IMR-90 (cell line): ENCODE measurements at regions not wholly inside any gene's neighbourhood (a gene's known extent, or its start where the extent isn't known, plus 50 kb on each side); places are given as distances from the start of the nearest gene placed in this dataset.

Source experiments
- ATAC-seq: fragments of 200-7000 bp; cut with Tn5 transposase; 2 replicates; pipeline ENCODE4 v1.9.1; 2020; ENCODE audit warnings: low read depth, mild to moderate bottlenecking, moderate library complexity
- BruUV-seq: library from RNA; stranded (reverse); fragments of 400-500 nt; replicated peaks from 2 replicates; lab custom pipeline; 2021; lab: Mats Ljungman, UMichigan
- CTCF ChIA-PET: fragments of 300-600 bp; formaldehyde crosslinking; extraction: SDS; loops from one replicate; lab custom pipeline; 2021; ENCODE audit warnings: antibody characterized with exemption; lab: Yijun Ruan, JAX
- POLR2A ChIA-PET: fragments of 300-600 bp; sonication (Branson Sonifier 250); formaldehyde crosslinking; loops from one replicate; lab custom pipeline; 2022; ENCODE audit warnings: antibody characterized with exemption; ENCODE audit not compliant: unreplicated experiment; lab: Charles Lee
- DNase-seq: peaks from one replicate; pipeline ENCODE4 v3.0.0; 2013
- H2AFZ ChIP-seq: replicated peaks from 2 replicates; pipeline ENCODE3; 2013; ENCODE audit warnings: low read length, mild to moderate bottlenecking; ENCODE audit not compliant: poor library complexity
- H2AK5ac ChIP-seq: 2 replicates; pipeline ENCODE4 v1.6.1; 2013; ENCODE audit warnings: low read depth, low read length, inconsistent platforms
- H2AK9ac ChIP-seq: replicated peaks from 2 replicates; pipeline ENCODE3; 2013; ENCODE audit warnings: mild to moderate bottlenecking, low read depth, low read length, moderate library complexity; ENCODE audit not compliant: poor library complexity
- H2BK120ac ChIP-seq: 2 replicates; pipeline ENCODE4 v1.6.1; 2013; ENCODE audit warnings: low read depth, low read length, inconsistent platforms
- H2BK15ac ChIP-seq: 3 replicates; pipeline ENCODE4 v1.6.1; 2013; ENCODE audit warnings: low read depth, low read length, inconsistent platforms
- H2BK20ac ChIP-seq: 2 replicates; pipeline ENCODE4 v1.6.1; 2013; ENCODE audit warnings: low read depth, mild to moderate bottlenecking, inconsistent platforms, low read length, moderate library complexity
- H2BK5ac ChIP-seq: 2 replicates; pipeline ENCODE4 v1.6.1; 2013; ENCODE audit warnings: mild to moderate bottlenecking, low read depth, low read length, inconsistent platforms; ENCODE audit not compliant: poor library complexity, severe bottlenecking
- H3K14ac ChIP-seq: replicated peaks from 2 replicates; pipeline ENCODE4 v1.6.1; 2013; ENCODE audit warnings: low read depth, low read length, inconsistent platforms
- H3K18ac ChIP-seq: 2 replicates; pipeline ENCODE4 v1.6.1; 2013; ENCODE audit warnings: low read depth, low read length, control low read depth
- H3K23ac ChIP-seq: 2 replicates; pipeline ENCODE4 v1.6.1; 2013; ENCODE audit warnings: low read depth, low read length, inconsistent platforms
- H3K27ac ChIP-seq: 2 replicates; pipeline ENCODE4 v1.5.1; 2013; ENCODE audit warnings: mild to moderate bottlenecking, control low read depth, low read length; ENCODE audit not compliant: insufficient read depth
- H3K27me3 ChIP-seq: 2 replicates; pipeline ENCODE4 v1.6.1; 2013; ENCODE audit warnings: low read length; ENCODE audit not compliant: control insufficient read depth, insufficient read depth
- H3K36me3 ChIP-seq: 2 replicates; pipeline ENCODE4 v1.6.1; 2013; ENCODE audit warnings: low read length, mixed read lengths; ENCODE audit not compliant: control insufficient read depth, insufficient read depth
- H3K4ac ChIP-seq: 2 replicates; pipeline ENCODE4 v1.6.1; 2013; ENCODE audit warnings: low read depth, low read length, inconsistent platforms
- H3K4me1 ChIP-seq: 2 replicates; pipeline ENCODE4 v1.6.1; 2013; ENCODE audit warnings: low read length, mixed read lengths; ENCODE audit not compliant: control insufficient read depth, insufficient read depth
- H3K4me2 ChIP-seq: 2 replicates; pipeline ENCODE4 v1.6.1; 2013; ENCODE audit warnings: low read depth, mild to moderate bottlenecking, control low read depth, low read length, moderate library complexity
- H3K4me3 ChIP-seq: 2 replicates; pipeline ENCODE4 v1.5.1; 2013; ENCODE audit warnings: low read depth, mild to moderate bottlenecking, control low read depth, low read length, moderate library complexity; ENCODE audit not compliant: insufficient read depth
- H3K56ac ChIP-seq: 2 replicates; pipeline ENCODE4 v1.6.1; 2013; ENCODE audit warnings: low read length, inconsistent platforms; ENCODE audit not compliant: insufficient read depth; ENCODE audit errors: extremely low read depth
- H3K79me1 ChIP-seq, 2 experiments: 2 replicates each; pipeline ENCODE4 v1.6.1; 2013; ENCODE audit warnings: low read length in 2 of 2, inconsistent platforms in 1 of 2, low read depth in 1 of 2
- H3K9ac ChIP-seq: 2 replicates; pipeline ENCODE4 v1.6.1; 2013; ENCODE audit warnings: low read depth, low read length, control low read depth
- H3K9me1 ChIP-seq: 2 replicates; pipeline ENCODE4 v1.6.1; 2013; ENCODE audit warnings: low read length, inconsistent platforms; ENCODE audit not compliant: insufficient read depth
- H3K9me3 ChIP-seq: 2 replicates; pipeline ENCODE4 v1.6.1; 2013; ENCODE audit warnings: low read length; ENCODE audit not compliant: control insufficient read depth, insufficient read depth
- H4K20me1 ChIP-seq: 2 replicates; pipeline ENCODE4 v1.6.1; 2013; ENCODE audit warnings: low read length, inconsistent platforms; ENCODE audit not compliant: insufficient read depth
- H4K5ac ChIP-seq: 2 replicates; pipeline ENCODE4 v1.6.1; 2013; ENCODE audit warnings: mild to moderate bottlenecking, low read depth, low read length, control low read depth
- H4K8ac ChIP-seq, 2 experiments: 2 replicates each; pipeline ENCODE4 v1.6.1; 2013; ENCODE audit warnings: low read depth in 2 of 2, low read length in 2 of 2, control low read depth in 1 of 2, inconsistent platforms in 1 of 2
- H4K91ac ChIP-seq: 2 replicates; pipeline ENCODE4 v1.6.1; 2013; ENCODE audit warnings: low read depth, low read length, inconsistent platforms; ENCODE audit not compliant: insufficient read depth
- BHLHE40 ChIP-seq: fragments of 150-350 bp; IDR thresholded peaks from 2 replicates; pipeline ENCODE4 v1.6.1; 2016; ENCODE audit warnings: mild to moderate bottlenecking, low read depth, low read length
- CEBPB ChIP-seq: IDR thresholded peaks from 2 replicates; pipeline ENCODE4 v1.6.1; 2012; ENCODE audit warnings: low read depth, low read length, improper control_type of control experiment
- CHD1 ChIP-seq: IDR thresholded peaks from 2 replicates; pipeline ENCODE4 v1.6.1; 2012; ENCODE audit warnings: low read depth, low read length, improper control_type of control experiment
- CTCF ChIP-seq: conservative IDR thresholded peaks from 2 replicates; pipeline ENCODE4 v1.5.1; 2012; ENCODE audit warnings: mild to moderate bottlenecking, low read depth, low read length, improper control_type of control experiment
- ELK1 ChIP-seq: fragments of 150-350 bp; IDR thresholded peaks from 2 replicates; pipeline ENCODE4 v1.6.1; 2016; ENCODE audit warnings: low read depth, mild to moderate bottlenecking, low read length, moderate library complexity, borderline replicate concordance
- FOS ChIP-seq: fragments of 150-350 bp; IDR thresholded peaks from 2 replicates; pipeline ENCODE4 v1.6.1; 2016; ENCODE audit warnings: low read depth, low read length
- MAFK ChIP-seq: IDR thresholded peaks from 2 replicates; pipeline ENCODE4 v1.6.1; 2012; ENCODE audit warnings: low read depth, low read length, improper control_type of control experiment
- MAZ ChIP-seq: IDR thresholded peaks from 2 replicates; pipeline ENCODE4 v1.6.1; 2012; ENCODE audit warnings: low read depth, mild to moderate bottlenecking, low read length, improper control_type of control experiment, moderate library complexity, borderline replicate concordance
- MXI1 ChIP-seq: IDR thresholded peaks from 2 replicates; pipeline ENCODE4 v1.6.1; 2012; ENCODE audit warnings: low read depth, mild to moderate bottlenecking, low read length, moderate library complexity, borderline replicate concordance
- NFE2L2 ChIP-seq: fragments of 150-350 bp; IDR thresholded peaks from 2 replicates; pipeline ENCODE4 v1.6.1; 2016; ENCODE audit warnings: low read depth, mild to moderate bottlenecking, low read length
- POLR2A ChIP-seq: IDR thresholded peaks from 2 replicates; pipeline ENCODE4 v1.6.1; 2012; ENCODE audit warnings: mild to moderate bottlenecking, low read depth, low read length
- RAD21 ChIP-seq: IDR thresholded peaks from 2 replicates; pipeline ENCODE4 v1.6.1; 2012; ENCODE audit warnings: low read length, improper control_type of control experiment
- RCOR1 ChIP-seq: IDR thresholded peaks from 2 replicates; pipeline ENCODE4 v1.6.1; 2012; ENCODE audit warnings: mild to moderate bottlenecking, low read length, improper control_type of control experiment; ENCODE audit not compliant: insufficient replicate concordance
- RFX5 ChIP-seq: IDR thresholded peaks from 2 replicates; pipeline ENCODE4 v1.8.0; 2012; ENCODE audit warnings: low read depth, mild to moderate bottlenecking, low read length, moderate library complexity
- SMC3 ChIP-seq: fragments of 150-350 bp; IDR thresholded peaks from 2 replicates; pipeline ENCODE4 v1.6.1; 2016; ENCODE audit warnings: low read depth, mild to moderate bottlenecking, antibody characterized with exemption, low read length, moderate library complexity
- USF2 ChIP-seq: fragments of 150-350 bp; IDR thresholded peaks from 2 replicates; pipeline ENCODE4 v1.6.1; 2017; ENCODE audit warnings: mild to moderate bottlenecking, antibody characterized with exemption, low read length, low read depth
- dilution Hi-C: fragments of 300-500 bp; cut with HindIII; formaldehyde crosslinking; loops from one replicate; pipeline ENCODE4 v1.14.3; 2018; ENCODE audit warnings: low sequenced_read_pairs; ENCODE audit not compliant: unreplicated experiment
- in situ Hi-C: fragments of 300-500 bp; cut with MboI; formaldehyde crosslinking; loops from 3 replicates; pipeline ENCODE4 v1.14.3; 2019; ENCODE audit warnings: low sequenced_read_pairs, inconsistent platforms, mixed read lengths
- intact Hi-C: fragments of 100-400 bp; cut with micrococcal nuclease; formaldehyde crosslinking; loops from 2 replicates; pipeline ENCODE4 v1.10.0; 2022

- H2AK9ac ChIP-seq: no peak overlapping the region
- H3K27ac ChIP-seq: no peak overlapping the region
- CTCF ChIA-PET: no interaction called here
- H3K4me3 ChIP-seq: no peak overlapping the region
- no peak overlapping the region for H3K4ac ChIP-seq
- no peak overlapping the region for H4K8ac ChIP-seq
- no peaks in the 10 kb centered on the region for H3K4me1 ChIP-seq
- H2BK20ac ChIP-seq: no peak overlapping the region
- H3K9ac ChIP-seq: no peak overlapping the region
- H3K27me3 ChIP-seq: peaks cover 7% of the 10 kb centered on the region
- no peak overlapping the region for H3K56ac ChIP-seq
- H3K4me2 ChIP-seq: no peak overlapping the region
- no peak overlapping the region for H4K5ac ChIP-seq
- H2BK5ac ChIP-seq: no peak overlapping the region
- H2AFZ ChIP-seq: no peak overlapping the region
- intact Hi-C loops (no loop called here), in situ Hi-C loops (no loop called here), dilution Hi-C loops (no loop called here)
- POLR2A ChIA-PET: no interaction called here
- no peak overlapping the region for H4K91ac ChIP-seq
- H3K18ac ChIP-seq: no peak overlapping the region
- H3K36me3 ChIP-seq: no peaks in the 10 kb centered on the region
- no peaks in the 10 kb centered on the region for H3K9me3 ChIP-seq
- no peak for TF ChIP-seq MAFK
- TF ChIP-seq MAZ: no peak
- no peak for TF ChIP-seq USF2
- TF ChIP-seq BHLHE40: no peak
- TF ChIP-seq CEBPB: no peak
- no peak for TF ChIP-seq SMC3
- no peak for TF ChIP-seq MXI1
- TF ChIP-seq RCOR1: no peak
- TF ChIP-seq POLR2A: no peak
- no peak for TF ChIP-seq RAD21
- TF ChIP-seq NFE2L2: no peak
- no peak for TF ChIP-seq CTCF
- TF ChIP-seq CHD1: no peak
- TF ChIP-seq ELK1: no peak
- no peak for TF ChIP-seq FOS
- TF ChIP-seq RFX5: no peak
- no peak for DNase-seq
- H3K23ac ChIP-seq: no peak overlapping the region
- no peak for ATAC-seq
- no peak overlapping the region for H2BK120ac ChIP-seq
- no peak overlapping the region for H3K14ac ChIP-seq
- no TSS peak for BruUV-seq
- H3K9me1 ChIP-seq: no peaks in the 10 kb centered on the region
- H3K79me1 ChIP-seq: no peaks in the 10 kb centered on the region
- H2AK5ac ChIP-seq: no peak overlapping the region
- H2BK15ac ChIP-seq: no peak overlapping the region
- H4K20me1 ChIP-seq: no peaks in the 10 kb centered on the region
Observed at GRCh38 chr21:38561205-38561604, 62.9 kb upstream of the ERG start.
